GM18511 (cell line): ENCODE measurements at regions not wholly inside any gene's neighbourhood (a gene's known extent, or its start where the extent isn't known, plus 50 kb on each side); places are given as distances from the start of the nearest gene placed in this dataset.

Experiments used
- ATAC-seq: cut with Tn5 transposase; IDR thresholded peaks from one replicate; pipeline ENCODE4 v1.9.1; 2021; ENCODE audit warnings: mild to moderate bottlenecking, moderate library complexity; ENCODE audit not compliant: unreplicated experiment

DNA sequence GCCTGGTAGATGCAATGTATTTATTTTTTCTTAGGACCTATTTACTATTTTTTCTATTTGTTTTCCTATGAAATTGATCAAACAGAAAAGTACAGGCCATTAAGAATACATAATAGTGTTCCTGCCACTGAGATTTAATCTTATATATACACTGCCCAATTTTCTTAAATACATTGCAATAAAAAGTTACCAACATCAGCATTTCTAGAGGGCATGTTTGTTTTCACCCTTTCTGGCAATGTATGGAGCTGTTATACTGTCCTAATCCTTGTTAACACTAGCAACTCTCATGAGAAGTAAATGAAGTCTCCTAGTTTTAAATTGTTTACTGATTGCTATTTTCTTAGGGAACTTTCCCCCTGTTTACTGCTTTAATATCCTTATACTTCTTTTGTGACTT, 359.1 kb upstream of the SEMA3A start:
- ATAC-seq = no peak

DNA sequence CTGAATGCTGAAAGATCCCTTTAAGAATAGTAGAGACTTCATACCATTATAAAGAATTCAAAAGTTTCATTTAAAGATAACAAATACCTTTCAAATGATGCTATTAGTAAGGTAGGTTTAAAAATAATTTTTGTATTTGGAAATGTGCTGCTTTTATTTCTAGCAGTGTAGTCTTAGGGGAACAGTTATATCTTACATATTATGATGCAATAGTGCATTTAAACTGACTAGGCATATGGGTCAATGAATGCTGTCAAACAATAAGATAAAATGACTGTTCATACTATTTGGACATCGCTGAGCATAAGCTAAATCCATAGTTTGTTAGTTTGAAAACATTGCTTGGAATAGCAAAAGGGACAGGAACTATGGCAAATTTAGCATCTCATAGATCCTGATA, 354.8 kb upstream of the SEMA3A start:
- ATAC-seq = no peak

GRCh38 chr7:84548366-84549365, 354.1 kb upstream of the SEMA3A start:
- no peak for ATAC-seq

GRCh38 chr7:84547331-84547730, 352.7 kb upstream of the SEMA3A start:
- no peak for ATAC-seq

GRCh38 chr7:84546403-84546802, 351.8 kb upstream of the SEMA3A start:
- ATAC-seq = no peak

DNA sequence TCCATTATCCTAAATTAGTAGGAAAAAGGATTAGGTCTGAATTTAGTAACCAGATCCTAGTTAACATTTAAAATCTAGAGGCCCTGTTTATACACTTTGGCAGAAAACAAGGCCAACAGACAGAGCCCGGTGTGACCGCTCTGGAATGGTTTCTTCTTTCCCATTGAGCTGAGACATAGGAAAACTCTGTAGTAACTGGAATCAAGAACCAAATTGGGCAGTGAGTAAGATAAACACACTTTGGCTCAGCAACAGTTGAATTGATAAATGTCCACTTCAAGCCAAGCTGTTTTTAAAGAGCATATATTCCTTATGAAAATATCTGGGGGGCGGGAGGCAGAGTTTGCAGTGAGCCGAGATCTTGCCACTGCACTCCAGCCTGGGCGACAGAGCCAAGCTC, 343.7 kb upstream of the SEMA3A start:
- no peak for ATAC-seq

GRCh38 chr7:84536271-84536870, 341.8 kb upstream of the SEMA3A start:
- ATAC-seq = no peak

GRCh38 chr7:84535580-84536270, 341.1 kb upstream of the SEMA3A start:
- ATAC-seq = no peak

GRCh38 chr7:84533182-84533581, 338.6 kb upstream of the SEMA3A start:
- no peak for ATAC-seq

DNA sequence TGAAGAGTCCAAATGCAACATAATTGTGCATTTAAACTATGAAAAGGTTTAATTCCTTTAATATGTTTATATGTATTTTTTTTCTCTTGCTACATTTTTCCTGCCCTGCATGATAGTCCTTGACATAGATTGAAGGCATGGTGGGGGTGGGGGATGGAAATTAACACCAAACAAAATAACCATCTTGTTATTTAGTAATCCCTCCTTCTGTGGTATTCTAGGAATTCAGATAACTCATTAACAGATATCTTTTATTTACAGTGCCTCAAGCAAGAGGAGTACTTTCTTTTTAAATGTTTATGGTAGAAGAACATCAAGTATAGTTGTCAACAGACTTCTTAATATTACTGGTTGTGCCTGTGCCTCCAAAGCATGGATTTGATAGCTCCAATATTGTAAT, 337.6 kb upstream of the SEMA3A start:
- ATAC-seq = no peak

DNA sequence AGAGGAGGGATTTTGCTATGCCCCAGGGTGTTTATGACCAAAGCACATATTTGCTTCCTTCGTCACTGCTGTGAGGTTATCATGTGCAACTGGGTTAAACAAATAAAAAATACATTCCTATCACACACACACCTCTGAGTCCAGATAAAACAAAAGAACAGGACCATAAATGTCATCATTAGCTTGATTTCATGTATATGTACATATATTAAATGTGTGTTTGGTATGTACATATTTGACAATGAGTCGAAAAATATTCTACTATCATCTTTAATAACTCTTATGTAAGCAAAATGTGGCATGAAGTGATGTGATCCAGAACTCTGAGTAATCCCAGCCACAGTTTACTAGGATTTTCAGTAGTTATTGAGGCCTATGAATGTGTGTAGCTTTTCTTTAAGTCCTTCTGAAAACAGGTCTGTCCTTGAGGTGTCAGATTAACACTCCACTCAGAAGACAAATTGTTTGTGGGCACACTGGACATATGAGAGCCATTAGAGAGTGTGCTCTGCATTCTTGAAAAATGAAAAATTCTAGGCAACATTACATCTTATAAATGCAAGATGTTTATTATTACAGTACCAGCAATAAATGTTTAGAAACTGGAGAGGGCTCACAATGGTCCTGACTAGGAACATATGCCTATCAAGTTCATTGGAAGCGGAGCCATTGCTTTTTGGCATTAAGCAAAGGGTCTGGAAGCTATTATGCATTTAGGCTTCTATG, 335.1 kb upstream of the SEMA3A start:
- no peak for ATAC-seq

- no peak for ATAC-seq
Measured at GRCh38 chr7:84528756-84529479, 334.3 kb upstream of the SEMA3A start.

- ATAC-seq = no peak
Measured at GRCh38 chr7:84524714-84525694, 330.4 kb upstream of the SEMA3A start.

GRCh38 chr7:84513061-84513460, 318.5 kb upstream of the SEMA3A start:
- no peak for ATAC-seq

GRCh38 chr7:84512055-84512454, 317.5 kb upstream of the SEMA3A start:
- ATAC-seq = no peak

GRCh38 chr7:84510505-84510904, 315.9 kb upstream of the SEMA3A start:
- no peak for ATAC-seq

GRCh38 chr7:84509522-84509921, 314.9 kb upstream of the SEMA3A start:
- no peak for ATAC-seq

GRCh38 chr7:84508606-84509005, 314.0 kb upstream of the SEMA3A start:
- no peak for ATAC-seq

DNA sequence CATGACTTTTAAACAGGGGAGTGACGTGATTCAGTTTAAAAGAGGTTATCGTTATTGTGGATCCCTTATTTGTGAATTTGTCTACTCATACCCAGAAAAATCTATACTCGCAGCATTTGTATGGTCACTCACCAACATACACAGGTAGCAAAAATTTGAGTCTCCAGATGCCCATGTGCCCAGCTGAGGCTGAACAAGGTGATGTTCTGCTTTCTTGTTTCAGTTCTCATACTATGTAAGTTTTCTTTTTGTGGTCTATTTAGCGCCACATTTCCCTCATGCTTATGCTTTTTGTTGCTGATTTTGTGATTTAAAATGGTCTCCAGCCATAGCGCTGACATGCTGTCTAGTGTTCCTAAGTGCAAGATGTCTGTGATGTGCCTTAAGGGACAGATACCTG, 312.9 kb upstream of the SEMA3A start:
- no peak for ATAC-seq
